HG03280 (cell line): ENCODE measurements at regions not wholly inside any gene's neighbourhood (a gene's known extent, or its start where the extent isn't known, plus 50 kb on each side); places are given as distances from the start of the nearest gene placed in this dataset.
"Not testable (repeated sequence)": the region's sequence is repeated elsewhere in the genome, so short reads cannot be mapped to it uniquely, and the experiment has no call there.

Experiments used
- ATAC-seq: cut with Tn5 transposase; IDR thresholded peaks from one replicate; pipeline ENCODE4 v1.9.1; 2021; ENCODE audit warnings: mild to moderate bottlenecking, moderate library complexity; ENCODE audit not compliant: unreplicated experiment

DNA sequence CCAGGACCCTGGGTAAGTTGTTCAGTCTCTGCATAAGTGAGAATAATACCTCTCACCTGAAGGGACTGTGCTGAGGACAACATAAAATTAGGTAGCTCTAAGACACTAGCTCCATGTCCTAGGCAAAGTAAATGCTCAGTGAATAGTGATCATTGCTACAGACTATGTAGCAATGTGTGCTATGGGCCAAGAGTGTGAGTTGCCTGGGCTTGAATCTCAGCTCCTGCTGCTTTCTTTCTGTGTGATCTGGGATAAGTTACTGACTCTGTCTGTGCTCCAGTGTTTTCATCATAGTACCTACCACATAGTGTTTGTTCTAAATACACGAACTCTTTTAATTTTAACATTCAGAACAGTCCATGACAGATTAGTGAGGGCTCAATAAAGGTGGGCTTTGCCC is 81.1 kb upstream of the MFGE8 start:
- ATAC-seq = no peak

DNA sequence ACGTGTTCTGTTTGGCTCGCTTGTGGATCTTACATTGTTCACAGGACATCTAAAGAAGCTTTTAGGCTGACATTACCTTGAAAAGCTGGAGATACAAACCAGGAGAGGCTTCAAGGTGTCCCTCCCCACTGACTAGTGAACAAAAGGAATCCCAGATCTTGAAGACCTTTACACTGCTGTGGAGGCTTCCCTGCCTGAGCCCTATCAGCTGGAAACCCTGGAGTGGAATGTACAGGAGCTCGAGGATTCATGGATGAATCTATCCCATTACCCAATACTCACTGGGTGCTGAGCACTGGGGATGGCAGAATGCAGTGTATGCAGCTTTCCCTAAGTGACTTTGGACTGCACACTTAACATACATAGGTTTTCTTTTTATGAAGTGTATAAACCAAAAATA is 82.3 kb upstream of the MFGE8 start:
- ATAC-seq = no peak

GRCh38 chr15:88997531-88997930 is 84.4 kb upstream of the MFGE8 start:
- ATAC-seq = no peak

- no peak for ATAC-seq
Observed at GRCh38 chr15:88998980-88999713, 86.0 kb upstream of the MFGE8 start.

DNA sequence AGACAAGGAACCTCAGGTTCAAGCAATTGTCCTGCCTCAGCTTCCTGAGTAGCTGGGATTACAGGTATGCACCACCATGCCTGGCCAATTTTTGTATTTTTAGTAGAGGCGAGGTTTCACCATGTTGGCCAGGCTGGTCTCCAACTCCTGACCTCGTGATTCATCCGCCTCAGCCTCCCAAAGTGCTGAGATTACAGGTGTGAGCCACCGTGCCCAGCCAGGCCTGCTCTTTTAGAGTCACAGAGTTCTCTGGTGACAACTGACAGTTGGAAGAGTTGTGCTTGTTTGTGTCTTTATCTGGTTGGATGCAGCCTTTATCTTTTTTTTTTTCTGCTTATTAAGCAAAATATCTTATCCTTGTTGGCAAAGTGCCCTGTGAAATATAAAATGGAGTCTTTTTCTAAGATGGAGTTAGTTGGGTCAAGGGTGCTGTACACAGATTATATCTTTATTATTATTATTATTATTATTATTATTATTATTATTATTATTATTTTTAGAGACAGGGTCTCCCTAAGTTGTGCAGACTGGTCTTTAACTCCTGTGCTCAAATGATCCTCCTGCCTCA is 86.5 kb upstream of the ABHD2 start:
- not testable (repeated sequence) for ATAC-seq

DNA sequence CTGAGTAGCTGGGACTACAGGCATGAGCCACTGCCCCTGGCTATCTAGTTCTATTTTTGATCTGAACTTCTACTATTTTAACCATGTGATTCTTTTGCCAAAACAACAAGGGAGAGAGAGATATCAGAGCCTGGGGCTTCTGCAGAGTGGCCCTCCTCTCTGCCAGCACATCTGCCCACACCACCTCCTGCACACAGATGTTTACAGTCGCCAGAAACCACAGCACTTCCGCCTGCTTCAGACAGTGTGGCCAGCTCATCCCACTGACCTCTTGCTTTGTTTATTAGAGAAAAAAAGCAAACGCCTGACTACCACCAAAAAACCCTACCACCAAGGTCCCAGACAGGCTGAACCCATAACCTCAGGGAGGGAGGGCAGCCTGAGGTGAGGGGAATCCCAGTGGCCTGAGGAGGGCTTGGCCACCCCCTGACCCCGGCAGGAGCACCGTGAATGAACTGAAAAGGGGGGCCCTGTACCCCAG is 85.9 kb upstream of the ABHD2 start:
- peak; percentile 72 for ATAC-seq

GRCh38 chr15:89002830-89003229 is 85.4 kb upstream of the ABHD2 start:
- ATAC-seq = peak; percentile 20

DNA sequence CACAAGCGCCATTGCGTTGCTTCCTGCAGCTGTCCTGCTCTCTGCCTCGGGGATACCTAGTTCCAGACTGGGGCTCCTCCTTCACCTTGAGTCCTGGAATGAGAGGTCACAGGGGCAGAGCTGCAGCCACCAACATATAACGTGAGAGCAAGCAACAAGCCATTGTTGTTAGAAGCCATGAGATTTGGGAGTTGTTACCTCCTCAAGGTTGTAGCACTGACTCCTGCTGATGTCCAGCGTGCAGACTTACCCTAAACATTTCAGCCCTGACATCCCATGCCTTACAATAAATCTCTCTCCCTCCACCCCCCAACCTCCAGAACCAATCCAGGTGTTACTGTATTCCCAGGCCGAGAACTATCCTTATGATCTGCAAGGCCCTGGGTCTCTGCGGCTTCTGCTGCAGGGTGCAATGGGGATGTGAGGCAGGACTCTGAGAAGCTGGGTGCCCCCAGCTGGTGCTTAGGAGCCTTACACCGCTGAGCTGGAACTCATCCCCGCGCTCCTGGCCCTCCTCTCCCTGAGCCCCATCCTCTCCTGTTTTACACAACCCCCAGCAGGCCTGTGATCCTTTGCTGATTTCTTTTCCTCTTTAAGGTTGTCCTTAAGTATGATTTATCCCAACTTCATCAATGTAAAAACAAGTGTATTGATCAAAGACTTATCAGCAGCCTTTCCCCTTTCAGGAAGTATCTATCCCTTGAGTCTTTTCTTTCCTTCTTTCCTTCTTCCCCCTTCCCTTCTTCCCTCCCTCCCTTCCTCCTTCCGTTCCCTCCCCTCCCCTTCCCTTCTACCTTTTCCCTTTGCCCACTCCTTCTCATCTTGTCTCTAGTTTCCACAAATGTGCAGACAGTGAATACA is 84.2 kb upstream of the ABHD2 start:
- ATAC-seq = no peak

DNA sequence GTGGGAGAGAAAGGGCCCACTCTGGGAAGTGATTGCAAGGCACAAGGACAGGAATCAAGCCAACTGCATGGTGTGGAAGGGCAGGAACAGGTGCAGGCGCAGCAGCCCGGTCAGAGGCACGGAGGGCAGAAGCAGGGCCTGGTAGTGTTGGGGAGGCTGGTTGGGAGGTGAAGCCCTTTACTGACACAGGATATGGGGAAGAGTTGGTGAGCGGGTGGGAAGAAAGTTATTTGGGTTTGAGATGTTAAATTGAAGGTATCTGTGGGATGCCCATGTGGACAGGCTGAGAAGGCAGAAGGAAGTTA is 83.6 kb upstream of the ABHD2 start:
- no peak for ATAC-seq

DNA sequence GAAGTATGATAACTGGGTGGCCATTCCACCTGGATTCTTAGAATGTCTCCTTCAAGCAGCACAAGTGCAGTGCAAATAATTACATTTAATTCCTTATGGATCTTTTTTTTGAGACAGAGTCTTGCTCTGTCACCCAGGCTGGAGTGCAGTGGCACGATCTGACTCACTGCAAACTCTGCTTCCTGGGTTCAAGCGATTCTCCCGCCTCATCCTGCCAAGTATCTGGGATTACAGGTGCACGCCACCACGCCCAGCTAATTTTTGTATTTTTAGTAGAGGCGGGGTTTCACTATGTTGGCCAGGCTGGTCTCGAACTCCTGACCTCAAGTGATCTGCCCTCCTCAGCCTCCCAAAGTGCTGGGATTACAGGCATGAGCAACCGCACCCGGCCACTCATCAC is 80.7 kb upstream of the ABHD2 start:
- ATAC-seq = not testable (repeated sequence)

DNA sequence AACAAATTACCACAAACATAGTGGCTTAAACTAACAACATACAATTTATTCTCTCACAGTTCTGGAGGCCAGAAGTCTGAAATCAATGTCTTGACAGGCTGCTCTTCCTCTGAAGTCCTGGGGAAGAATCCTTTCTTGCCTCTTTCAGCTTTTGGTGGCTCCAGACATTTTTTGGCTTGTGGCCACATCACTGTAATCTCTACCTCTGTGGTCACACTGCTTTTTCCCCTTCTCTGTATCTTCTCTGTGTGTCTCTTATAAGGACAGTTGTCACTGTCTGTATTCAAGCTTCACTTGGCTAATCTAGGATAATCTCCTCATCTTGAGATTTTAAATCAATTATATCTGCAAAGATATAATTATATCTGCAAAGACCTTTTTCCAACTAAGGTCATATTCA is 80.3 kb upstream of the ABHD2 start:
- ATAC-seq = no peak

DNA sequence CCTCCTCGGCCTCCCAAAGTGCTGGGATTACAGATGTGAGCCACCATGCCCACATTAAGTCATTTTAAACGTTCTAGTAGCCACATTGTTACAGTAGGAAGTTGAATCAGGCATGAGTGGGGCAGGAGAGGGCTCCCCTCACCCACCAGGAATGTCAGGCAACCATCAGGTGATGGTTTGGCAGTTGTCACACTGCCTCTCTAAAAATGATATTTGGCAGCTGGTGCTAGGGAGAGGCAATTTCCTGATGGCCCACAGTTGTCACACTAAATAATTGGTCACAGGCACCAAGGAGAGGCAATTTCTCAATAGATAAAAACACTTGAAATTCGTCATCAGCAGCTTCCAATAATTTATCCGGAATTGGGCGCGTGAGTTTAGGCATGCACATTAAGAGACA is 79.2 kb upstream of the ABHD2 start:
- ATAC-seq = no peak

GRCh38 chr15:89015412-89016097 is 72.7 kb upstream of the ABHD2 start:
- no peak for ATAC-seq

DNA sequence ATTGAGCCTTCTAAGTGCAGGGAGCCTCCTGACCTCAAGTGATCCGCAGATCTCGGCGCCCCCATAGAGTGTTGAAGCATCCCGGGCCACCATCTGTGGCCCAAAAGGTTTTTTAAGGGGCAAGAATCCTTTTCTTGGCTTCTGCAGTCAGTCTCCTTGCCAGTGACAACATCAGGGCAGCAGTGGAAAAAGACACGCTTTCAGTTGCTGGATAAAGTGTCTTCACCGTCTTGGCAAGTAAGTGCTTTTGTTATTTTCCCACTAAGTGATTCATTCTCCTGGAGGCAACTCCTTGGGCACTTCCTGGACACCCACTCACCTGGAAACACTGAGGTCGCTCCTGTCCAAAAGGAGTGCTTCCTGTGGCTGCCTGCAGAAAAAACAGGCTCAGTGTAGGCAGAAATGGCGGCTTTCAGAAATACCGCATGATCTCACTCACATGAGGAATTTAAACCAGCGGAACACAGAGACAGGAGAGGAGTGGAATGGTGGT is 71.7 kb upstream of the ABHD2 start:
- no peak for ATAC-seq

DNA sequence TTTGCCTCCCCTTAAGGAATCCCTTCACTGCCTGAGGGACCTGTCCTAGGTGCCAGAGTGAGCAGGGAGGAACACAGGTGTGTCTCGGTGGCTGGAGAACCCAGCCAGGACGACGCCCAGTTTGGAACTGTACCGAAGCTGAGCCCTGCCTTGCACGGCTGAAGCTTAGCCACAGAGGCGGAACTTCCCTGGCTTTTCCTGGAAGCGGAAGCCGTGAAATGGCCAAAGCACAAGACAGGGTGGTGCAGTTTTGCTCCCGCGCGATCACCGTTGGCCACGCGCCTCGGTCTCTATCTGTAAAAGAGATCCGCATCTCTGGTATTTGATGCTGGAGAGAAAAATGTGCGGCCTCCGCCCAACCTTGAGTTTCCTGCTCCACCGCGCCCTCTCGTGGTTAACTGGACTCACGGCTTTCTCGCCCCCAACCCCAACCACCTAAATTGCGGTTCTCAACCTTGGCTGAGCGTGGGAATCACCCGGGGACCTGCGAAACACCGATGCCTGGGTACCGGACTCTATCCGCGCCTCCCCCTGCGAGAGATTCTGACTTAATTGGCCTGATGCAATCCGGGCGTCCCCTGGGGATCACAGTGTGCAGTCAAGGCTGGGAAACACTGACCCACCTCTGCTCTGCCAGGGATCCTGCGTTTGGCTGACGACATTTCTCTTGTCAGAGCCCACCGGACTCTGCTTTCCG is 70.7 kb upstream of the ABHD2 start:
- peak; percentile 58 for ATAC-seq

GRCh38 chr15:89018207-89018606 is 70.0 kb upstream of the ABHD2 start:
- ATAC-seq = no peak

DNA sequence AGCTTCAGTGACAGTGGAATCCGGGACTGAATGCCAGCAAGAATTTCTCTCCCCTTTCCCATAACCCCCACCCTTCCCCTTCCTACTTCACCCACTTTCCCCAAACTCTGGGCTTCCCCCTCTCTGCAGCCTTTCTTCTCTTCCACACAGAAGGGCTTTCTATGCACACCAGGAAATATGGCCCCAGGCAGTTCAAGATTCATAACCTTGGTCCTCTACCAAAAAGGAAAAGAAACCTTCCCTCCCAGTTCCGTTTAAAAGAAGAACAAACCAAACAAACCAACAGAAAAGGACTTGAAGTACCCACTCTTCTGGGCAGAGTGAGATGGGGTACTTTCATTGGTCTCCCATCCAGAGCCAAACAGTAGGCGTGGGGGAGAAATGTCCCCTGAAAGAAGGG is 68.8 kb upstream of the ABHD2 start:
- ATAC-seq = no peak

GRCh38 chr15:89021224-89021623 is 67.0 kb upstream of the ABHD2 start:
- ATAC-seq = no peak

DNA sequence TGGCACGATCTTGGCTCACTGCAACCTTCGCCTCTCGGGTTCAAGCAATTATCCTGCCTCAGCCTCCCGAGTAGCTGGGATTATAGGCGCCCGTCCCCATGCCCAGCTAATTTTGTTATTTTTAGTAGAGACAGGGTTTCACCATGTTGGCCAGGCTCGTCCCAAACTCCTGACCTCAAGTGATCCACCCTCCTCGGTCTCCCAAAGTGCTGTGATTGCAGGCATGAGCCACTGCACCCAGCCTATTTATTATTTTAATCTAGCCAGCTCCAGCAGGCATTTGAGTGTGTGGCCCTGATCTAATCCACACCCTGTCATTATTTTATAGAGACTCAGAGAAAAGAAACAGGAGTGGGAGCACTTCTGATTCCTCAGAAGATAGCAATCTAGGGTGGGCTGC is 66.4 kb upstream of the ABHD2 start:
- not testable (repeated sequence) for ATAC-seq

GRCh38 chr15:89023311-89023961 is 64.8 kb upstream of the ABHD2 start:
- no peak for ATAC-seq
